HG02588 (cell line): ENCODE measurements at regions not wholly inside any gene's neighbourhood (a gene's known extent, or its start where the extent isn't known, plus 50 kb on each side); places are given as distances from the start of the nearest gene placed in this dataset.

Source experiments
- ATAC-seq: cut with Tn5 transposase; IDR thresholded peaks from one replicate; pipeline ENCODE4 v1.9.1; 2021; ENCODE audit warnings: mild to moderate bottlenecking, moderate library complexity; ENCODE audit not compliant: unreplicated experiment

DNA sequence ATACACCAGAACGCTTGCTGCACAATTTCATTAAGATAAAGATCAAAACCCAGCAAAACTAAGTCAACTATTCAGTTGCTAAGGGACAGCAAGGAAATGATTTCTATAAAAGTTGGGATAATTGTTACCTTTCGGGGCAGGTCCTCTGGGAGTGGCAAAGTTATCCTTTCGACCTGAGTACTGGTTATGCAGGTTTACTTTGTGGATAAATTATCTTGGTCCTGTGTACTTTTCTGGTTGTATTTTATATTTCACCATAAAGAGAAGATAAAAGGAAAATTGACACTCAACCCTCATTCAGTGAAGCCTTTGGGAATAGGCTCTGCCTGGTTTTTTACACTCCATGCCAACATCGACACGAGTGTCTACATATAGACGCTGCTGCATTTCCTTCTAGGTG lies 146.5 kb downstream of the SYK start:
- no peak for ATAC-seq

DNA sequence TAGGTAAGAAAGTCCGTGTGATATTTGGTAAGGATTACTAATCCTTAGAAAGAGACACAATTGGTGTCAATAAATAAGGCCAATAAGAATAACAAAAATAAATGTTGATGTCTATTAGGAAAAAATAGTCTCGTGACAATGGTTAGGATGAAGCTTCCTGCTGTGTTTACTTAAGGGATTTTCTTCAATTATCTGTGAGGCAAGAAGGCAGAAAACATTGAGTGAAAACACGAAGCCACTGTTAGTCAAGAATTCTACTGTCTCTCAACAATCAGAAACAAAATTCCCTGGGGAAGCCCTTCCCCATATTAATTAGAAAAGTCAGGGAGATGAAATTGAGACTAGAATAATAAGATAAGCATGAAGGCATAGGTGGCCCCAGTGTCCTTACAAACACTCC lies 149.0 kb downstream of the SYK start:
- ATAC-seq: no peak

DNA sequence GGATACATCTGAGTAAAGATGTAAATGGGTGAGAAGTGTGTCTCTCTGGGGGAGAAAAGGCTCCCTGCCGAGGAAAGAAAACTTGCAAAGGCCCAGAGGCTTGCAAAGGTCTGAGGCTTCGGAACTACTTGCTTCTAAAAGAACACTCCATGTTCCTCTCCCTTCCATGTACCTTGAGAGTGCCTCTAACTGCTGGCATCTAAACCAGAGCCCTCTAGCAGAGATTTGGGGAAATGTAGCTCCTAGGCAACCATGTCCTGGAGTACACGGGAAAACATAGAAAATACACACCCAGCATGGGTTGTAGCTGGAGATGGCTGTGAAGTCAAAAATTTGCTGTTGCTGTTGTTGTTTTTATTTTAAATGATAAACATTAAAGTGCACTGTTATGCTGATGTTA lies 151.6 kb downstream of the SYK start:
- ATAC-seq: no peak

DNA sequence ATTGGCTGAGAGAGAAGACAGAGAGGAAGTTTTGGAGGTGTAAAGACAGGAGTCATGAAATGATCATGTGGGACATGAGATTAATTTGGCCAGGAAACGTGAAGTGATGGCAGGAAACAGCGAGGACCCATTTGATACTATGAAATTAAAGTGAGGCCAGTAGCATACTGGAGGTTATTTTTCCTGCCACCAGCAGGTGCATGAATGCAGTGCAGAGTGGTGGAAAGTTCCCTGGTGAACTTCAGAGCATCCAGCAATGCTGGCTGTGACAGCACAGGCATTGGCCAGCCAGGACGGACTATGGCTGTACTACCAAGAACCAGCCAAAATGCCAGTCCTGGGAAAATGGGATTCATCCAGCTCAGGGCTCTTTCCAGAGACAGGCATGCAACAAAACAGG lies 152.2 kb downstream of the SYK start:
- no peak for ATAC-seq

DNA sequence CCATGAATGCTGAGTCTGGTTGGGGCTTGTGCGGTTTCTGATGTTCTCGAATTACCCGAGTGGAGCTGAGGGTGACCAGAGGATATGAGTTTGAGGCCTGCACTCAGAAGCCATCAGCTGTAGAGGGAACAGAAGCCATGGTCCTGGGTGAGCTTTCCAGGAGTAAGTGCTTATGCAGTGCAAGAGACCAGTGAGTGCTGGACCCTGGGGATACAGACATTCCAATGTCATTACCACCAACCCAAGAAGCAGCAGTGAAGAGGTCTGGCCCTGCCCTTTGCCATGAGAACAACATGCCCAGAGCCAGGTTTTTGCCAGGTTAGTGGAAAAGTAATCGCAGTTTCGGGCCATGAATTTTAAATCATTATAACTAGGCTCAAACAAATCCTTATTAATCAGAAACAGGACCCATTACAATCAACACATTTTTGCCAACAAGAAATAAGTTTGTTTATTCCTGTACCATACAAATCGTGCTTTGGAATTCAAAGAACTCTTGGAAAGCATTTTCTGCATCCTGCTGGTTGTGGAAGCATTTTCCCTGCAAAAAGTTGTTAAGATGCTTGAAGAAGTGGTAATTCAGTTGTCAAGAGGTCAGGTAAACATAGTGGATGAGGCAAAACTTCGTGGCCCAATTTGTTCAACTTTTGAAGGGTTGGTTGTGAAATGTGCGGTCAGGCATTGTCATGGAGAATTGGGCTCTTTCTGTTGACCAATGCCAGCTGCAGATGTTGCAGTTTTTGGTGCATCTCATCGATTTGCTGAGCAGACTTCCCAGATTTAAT lies 154.6 kb downstream of the SYK start:
- no peak for ATAC-seq

DNA sequence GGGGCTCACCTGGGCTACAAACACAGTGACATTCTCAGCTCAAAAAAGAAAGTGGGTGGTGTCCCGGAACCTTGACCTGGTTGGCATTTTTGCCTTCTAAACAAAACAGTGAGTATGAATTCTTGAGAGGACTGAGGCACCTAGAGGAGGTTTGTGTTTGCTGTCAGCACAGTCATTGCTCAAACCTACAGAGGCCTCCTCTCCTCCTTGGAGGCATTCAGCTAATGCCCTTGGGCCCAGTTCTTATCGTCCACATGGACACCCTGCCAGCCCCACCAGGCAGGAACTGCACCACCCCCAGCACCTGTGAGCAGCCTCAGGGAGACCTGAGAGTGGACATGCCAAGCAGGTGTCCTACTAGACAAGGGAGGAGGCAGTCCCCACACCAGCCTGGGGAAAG lies 156.7 kb downstream of the SYK start:
- ATAC-seq: no peak

DNA sequence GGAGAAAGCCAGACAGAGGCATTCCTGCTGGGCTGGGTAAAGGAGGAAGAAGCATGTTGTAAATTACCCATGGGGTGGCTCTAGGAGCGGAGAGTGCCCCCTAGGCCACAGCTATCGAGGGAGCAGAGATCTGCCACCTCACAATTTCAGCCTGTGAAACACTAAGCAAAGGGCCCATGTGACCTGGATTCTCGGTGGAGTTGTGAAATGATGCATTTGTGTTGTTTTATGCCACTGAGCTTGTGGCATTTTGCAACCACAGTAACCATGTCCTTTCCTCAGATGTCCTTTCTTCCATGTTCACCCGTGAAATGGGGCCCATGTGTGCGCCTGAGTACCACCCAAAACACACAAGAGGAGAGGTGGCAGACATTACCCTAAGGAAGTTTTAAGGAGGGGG lies 159.3 kb downstream of the SYK start:
- no peak for ATAC-seq

DNA sequence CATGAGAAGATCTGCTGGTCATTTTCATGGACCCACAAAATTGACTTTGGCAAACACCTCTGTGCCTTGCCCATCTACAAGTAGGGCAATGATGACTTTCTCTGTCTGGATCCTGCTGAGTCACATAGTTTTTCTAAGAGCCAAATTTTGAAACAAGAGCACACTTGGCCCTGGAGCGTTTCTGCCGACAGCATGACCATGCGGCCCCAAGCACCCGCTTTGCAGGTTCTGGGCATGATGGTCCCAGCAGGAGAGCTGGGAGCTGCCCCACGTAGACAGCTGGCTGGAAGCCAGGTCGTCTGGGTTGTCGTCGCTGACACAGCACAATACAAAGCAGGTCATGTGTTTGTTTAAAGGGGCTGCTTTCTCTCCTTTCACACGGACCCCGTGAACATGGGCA lies 159.8 kb downstream of the SYK start:
- no peak for ATAC-seq

DNA sequence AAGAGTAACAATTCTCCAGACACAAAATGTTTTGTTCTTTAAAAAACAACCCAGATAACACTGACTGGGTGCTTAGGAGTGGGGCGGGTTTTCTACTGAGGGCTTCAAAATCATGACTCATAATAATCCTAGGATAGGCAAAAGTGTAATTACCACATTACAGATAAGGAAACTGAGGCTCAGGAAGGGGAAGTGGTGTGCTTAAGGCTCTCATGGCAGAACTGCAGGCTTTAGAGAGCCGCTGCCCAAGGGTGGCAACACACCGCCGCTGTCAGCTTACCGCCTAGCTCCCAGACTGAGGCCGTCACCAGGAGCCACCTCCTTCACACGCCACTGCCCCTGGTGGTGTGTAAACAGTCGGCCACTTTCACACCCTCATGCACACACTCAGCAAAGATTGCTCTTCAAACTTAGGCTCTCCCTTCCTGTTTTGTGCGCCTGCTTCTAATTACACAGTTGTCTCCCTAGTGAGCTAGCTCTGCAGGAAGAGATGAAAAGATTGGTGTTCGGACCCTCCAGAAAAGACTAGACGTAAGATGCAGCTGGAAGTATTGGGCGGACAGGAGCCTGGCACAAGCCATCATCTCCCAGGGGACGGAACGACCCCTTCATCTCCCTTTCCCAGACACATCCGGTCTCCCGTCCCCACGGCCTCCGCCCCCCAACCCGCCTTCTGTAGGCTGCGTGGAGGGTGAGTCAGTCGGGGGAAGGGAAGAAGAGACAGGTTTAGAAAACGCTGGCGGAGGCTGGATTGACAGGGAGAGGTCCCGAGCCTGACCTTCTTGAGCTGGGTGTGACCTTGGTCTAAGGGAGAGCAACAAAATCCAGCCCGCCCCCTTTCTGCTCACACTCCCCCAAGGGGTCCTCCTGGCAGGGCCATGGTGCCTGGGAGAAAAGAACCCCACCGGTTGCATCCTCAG lies 162.7 kb downstream of the SYK start:
- no peak for ATAC-seq

DNA sequence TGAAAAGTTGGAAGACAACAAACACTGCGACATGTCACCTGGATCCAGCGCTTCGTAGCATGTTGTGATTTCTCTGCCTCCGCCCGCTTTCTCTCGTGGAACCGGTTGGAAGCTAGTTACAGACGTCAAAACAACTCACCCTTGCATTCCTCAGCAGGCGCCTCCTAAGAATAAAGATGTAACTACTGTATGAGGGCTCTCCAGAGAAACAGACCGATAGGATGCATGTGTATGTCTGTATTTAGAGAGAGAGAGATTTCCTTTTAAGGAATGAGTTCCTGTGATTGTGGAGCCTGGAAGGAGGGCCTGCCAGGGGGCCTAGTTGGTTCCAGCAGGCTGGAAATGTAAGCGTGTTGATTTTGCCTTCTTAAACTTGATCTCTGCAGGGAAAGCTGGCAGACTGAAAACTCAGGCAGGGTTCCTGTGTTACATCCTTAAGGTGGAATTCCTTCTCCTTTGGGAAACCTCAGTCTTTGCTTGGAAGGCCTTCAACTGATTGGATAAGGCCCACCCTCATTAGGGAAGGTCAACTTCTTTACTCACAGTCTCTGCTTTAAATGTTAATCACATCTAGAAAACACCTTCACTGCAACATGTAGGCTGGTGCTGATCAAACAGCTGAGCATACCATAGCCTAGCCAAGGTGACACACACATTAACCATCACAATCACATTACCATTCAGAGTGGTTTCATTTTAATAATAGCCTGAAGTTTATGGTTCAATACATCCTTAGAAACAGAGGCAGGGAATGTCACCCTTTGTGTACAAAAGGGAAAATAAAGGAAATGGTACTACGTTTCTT lies 163.8 kb downstream of the SYK start:
- no peak for ATAC-seq

DNA sequence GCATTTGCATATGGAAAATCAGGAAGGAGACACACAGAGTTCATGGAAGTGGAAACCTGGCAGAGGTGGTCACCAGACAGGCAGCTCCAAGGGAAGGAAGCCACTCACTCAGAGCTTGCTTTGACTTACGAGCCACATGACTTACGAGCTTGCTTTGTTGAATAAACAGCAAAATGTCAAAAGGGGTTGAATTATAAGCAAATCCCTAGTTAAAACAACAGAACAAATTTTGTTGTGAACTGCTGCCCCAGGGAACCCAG lies 164.3 kb downstream of the SYK start:
- ATAC-seq: no peak

DNA sequence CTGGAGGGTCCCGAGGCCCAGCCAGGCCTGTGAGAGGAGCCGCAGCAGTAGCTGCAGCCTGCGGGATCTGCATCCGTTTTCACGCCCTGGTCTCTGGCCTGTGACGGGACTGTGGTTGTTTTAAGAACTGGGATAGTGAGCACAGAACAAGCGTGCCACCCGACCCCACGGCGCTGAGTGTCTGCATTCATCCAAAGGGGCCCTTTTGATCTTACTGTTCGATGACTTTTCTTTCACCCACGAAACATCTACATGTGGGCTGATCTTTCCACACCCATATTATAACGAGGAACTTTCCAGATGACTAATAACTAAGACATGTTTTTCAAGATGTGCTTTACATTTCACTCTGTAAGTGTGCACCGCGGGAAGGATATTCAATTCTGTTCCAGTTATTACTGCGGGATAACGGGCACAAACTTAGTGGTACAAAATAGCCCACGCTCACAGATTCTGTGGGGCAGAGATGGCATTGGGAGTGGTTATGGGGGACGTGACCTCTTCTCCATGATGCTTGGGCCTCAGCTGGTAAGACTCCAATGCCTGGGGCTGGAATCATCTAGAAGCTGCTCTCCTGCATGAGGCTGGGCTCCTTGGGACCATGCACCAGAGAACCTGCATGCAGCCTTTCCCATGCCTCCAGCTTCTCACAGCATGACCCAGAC lies 165.0 kb downstream of the SYK start:
- no peak for ATAC-seq

DNA sequence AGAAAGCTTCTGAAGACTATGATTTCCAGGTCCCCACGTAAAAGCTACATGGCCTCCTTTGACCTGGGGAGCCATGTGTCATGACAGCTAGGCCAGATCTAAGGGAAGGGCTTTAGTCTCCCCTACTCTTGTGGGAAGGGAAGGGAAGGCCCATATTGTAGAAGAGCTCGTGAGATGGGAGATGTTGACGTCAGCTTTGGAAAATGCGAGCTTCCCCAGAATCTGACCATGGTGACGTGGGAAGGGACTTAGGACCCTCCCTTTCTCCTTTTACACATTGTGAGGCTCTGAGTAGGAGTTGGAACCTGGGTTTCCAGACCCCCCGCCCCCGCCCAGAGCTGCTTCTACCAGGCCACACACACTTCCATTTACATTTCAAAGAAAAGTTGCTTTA lies 165.5 kb downstream of the SYK start:
- ATAC-seq: no peak

DNA sequence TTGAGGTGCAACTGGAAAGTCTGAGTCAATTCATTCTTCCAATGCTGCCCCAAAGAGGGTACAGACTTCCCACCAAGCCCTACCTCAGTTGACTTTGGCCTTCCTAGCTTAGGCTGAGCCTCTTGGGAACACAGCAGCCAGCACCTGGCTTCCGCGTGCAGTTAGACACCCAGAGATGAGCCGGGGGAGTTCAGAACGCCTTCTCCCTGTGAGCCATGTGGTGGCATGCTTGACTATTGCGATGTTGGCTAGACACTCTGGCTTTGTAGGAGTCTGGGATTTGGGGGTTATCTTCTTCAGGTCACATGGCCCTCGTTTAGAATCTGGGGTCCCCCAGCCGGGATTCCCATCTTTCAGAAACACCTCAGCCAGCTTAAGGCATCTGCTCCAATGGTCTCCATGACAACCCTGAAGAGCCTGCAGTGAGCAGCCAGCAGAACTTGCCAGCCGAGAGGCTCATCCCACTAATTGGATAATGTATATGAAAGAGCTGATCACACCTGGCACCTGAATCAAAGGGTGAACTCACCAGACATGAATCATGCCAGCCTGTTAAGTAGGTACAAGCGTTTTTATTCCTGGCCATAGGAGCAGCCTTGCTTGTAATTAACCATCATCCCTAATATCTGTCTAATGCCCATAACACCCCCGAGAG lies 167.5 kb downstream of the SYK start:
- ATAC-seq: no peak

DNA sequence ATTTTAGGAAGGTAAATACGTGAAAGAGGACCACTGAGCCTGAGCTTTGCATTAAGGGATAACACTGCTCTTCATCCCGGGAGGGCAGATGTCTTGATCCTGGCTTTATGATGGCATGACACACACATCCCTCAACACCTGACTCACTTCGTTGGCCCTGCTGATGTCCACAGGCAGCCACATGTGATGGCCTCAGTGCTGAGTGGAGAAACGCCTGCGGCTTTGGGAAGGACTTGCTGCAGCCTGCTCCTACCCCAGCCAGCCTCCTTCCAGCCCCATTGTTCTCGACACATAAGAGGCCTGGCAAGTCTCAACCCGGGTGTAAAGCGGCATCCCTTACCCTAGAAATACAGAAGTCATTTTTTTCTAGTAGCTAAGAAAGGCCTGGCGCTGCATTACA lies 169.0 kb downstream of the SYK start:
- no peak for ATAC-seq

DNA sequence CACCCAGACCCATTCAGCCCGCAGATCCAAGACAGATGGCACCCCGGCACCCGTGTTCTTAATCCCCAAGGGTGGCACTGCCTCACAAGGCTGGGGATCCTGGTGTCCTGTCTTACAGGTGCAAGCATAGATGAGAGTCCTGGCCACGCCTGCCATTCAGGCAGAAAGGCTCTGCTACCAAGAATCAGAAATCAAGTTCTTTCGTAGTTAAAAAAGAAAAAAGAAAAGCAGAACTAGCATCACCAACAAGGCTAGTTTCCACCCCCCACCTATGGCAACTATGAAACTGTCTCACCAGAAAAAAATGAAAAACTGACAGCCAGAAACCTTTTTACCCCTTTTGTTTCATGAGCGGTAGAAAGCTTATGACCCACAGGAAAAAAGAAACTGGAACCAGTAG lies 170.4 kb downstream of the SYK start:
- ATAC-seq: peak; percentile 52

DNA sequence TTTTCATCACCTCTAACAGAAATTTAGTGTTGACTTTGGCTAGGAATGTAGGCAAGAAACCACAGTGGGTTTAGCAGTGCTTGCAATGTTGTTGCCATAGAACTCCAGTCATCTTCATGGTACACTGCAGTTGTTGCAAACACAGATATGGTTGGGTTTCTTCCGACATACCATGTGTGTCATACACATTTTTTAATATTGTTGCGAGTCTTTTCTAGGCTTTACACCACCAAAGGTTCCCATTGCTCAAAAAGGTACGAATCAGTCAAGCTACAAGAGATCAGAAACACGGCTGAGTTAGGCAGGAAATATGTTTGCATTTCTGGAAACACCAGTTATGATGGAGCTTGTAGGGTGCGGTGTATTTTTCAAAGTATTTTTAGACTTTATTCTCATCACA lies 172.4 kb downstream of the SYK start:
- no peak for ATAC-seq

DNA sequence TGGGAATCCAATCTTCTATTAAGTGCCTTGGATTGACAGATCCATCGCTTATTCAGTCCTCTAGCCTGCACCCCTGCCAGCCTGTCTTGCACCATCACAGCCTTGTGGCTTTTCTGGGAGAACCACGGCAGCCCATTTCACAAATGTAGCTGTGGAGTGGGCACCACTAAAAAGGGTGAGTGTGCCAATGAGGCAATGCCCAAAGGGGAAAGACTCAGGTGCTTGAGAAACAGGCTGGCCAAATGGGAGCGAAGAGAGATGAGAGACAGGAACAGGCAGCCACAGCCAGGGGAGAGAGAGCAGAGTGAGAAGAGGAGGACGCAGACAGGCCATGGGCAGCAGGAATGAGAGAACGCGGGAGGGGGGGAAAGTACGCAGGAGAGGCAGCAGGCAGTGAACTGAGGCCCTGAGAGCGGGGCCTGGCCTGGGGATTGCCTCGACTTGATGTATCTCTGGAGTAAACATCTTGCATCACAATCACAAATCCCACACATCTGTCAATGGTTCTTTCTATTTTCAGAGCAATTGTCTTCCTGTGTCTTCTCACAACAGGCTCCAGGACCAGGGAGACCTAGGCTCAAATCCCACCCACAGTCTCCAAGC lies 173.1 kb downstream of the SYK start:
- no peak for ATAC-seq

DNA sequence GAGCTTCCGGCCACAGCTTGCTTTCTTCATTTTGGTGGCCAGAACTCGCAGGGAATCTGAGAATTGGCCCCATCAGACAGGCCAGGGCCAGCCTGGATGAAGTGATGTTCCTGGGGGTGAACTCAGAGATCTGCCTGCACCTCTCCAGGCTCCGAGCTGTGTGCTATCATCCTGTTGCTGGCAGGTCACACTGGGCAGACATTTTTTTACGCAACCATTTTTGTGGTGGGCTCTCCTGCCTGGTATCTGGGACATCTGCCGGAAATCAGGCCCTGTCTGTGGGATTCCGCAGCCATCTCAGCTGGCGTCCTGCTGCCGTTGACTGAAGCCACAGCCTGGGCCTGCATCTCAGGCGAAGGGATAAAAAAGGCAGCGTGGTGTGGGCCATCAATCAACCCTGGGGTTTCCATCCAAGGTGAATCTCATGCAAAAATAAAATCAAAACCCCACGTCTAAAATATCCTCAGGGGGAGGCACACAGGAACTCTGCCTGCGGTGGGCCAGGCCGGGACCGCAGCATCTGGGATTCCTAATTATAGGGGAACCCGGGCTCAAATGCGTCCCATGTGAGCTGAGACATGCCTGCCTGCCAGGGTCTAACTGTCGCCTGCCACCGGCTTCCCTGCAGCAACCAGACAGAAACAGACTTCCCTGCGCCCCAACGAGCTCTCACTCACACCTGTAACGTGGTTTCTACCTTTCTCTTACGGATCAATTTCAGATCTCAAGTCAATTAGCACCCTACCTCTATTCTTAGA lies 174.3 kb downstream of the SYK start:
- no peak for ATAC-seq

DNA sequence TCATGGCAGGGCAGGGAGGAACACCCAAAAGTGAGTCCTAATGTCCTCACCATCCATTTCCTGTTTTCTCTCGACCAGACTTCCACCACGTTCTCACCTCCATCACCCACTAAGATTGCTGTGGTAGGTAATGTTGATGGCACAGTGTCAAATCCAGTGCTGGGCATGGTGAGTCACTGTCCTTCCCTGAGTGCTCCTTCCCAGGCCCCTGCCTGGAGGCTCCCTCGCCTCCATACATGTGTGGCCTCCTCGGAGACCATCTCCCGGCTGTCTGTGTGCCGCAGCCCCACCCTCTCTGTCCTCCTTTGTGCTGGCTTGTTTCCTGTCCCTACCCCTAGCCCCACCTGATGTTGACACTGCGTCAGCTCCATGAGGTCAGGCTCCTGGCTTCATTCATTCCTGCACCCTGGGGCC lies 177.5 kb downstream of the SYK start:
- no peak for ATAC-seq
